ENCODE measurements at regions not wholly inside any gene's neighbourhood (a gene's known extent, or its start where the extent isn't known, plus 50 kb on each side); places are given as distances from the start of the nearest gene placed in this dataset.

GRCh38 chr13:79149210-79149609 lies 256.8 kb downstream of the RBM26 start:
- Histone ChIP-seq H3K27me3 (no peaks in the 10 kb centered on the region), H3K9me3 (no peaks in the 10 kb centered on the region), H3K9ac (no peak overlapping the region), H3K4me1 (no peaks in the 10 kb centered on the region), H3K4me2 (no peak overlapping the region), H3K36me3 (no peaks in the 10 kb centered on the region), H4K20me1 (no peaks in the 10 kb centered on the region), H3K4me3 (no peak overlapping the region), H3K27ac (no peak overlapping the region)
- no peak for TF ChIP-seq Cebpa-rat (IDR thresholded peaks at IDR 0.05)

GRCh38 chr13:79141082-79141481 lies 265.0 kb downstream of the RBM26 start:
- Histone ChIP-seq H3K27me3 (no peaks in the 10 kb centered on the region), H3K9me3 (no peaks in the 10 kb centered on the region), H3K4me3 (no peak overlapping the region), H4K20me1 (no peaks in the 10 kb centered on the region), H3K4me1 (no peaks in the 10 kb centered on the region), H3K36me3 (no peaks in the 10 kb centered on the region), H3K9ac (no peak overlapping the region), H3K4me2 (no peak overlapping the region), H3K27ac (no peak overlapping the region)
- TF ChIP-seq Cebpa-rat (IDR thresholded peaks at IDR 0.05) = no peak

- H3K4me3 ChIP-seq = no peak overlapping the region
- no peak overlapping the region for H3K27ac ChIP-seq
- no peak overlapping the region for H3K9ac ChIP-seq
- no peaks in the 10 kb centered on the region for H3K27me3 ChIP-seq
- H3K4me1 ChIP-seq = no peaks in the 10 kb centered on the region
- no peak overlapping the region for H3K4me2 ChIP-seq
- no peaks in the 10 kb centered on the region for H4K20me1 ChIP-seq
- H3K9me3 ChIP-seq = no peaks in the 10 kb centered on the region
- TF ChIP-seq Cebpa-rat (IDR thresholded peaks at IDR 0.05) = peak; percentile 59; the same call in 1 of the 2 replicates
- H3K36me3 ChIP-seq = no peaks in the 10 kb centered on the region
These were observed 277.9 kb downstream of the RBM26 start for GRCh38 chr13:79128158-79128557.

- H3K4me3 ChIP-seq = no peak overlapping the region
- no peaks in the 10 kb centered on the region for H3K4me1 ChIP-seq
- H3K27ac ChIP-seq = no peak overlapping the region
- no peaks in the 10 kb centered on the region for H3K9me3 ChIP-seq
- no peak overlapping the region for H3K4me2 ChIP-seq
- no peak overlapping the region for H3K9ac ChIP-seq
- no peaks in the 10 kb centered on the region for H3K27me3 ChIP-seq
- H4K20me1 ChIP-seq = no peaks in the 10 kb centered on the region
- H3K36me3 ChIP-seq = no peaks in the 10 kb centered on the region
- no peak for TF ChIP-seq Cebpa-rat (IDR thresholded peaks at IDR 0.05)
These were observed 279.3 kb downstream of the RBM26 start for GRCh38 chr13:79126706-79127105.

- Histone ChIP-seq H3K9ac (no peak overlapping the region), H3K27me3 (no peaks in the 10 kb centered on the region), H3K4me2 (no peak overlapping the region), H3K4me1 (no peaks in the 10 kb centered on the region), H4K20me1 (no peaks in the 10 kb centered on the region), H3K27ac (no peak overlapping the region), H3K36me3 (no peaks in the 10 kb centered on the region), H3K4me3 (no peak overlapping the region), H3K9me3 (no peaks in the 10 kb centered on the region)
- no peak for TF ChIP-seq Cebpa-rat (IDR thresholded peaks at IDR 0.05)
These were observed 281.9 kb downstream of the RBM26 start for GRCh38 chr13:79124183-79124582.

GRCh38 chr13:79121286-79121685 lies 284.8 kb downstream of the RBM26 start:
- Histone ChIP-seq H3K4me2 (no peak overlapping the region), H3K27me3 (no peaks in the 10 kb centered on the region), H3K9ac (no peak overlapping the region), H3K4me1 (no peaks in the 10 kb centered on the region), H3K9me3 (no peaks in the 10 kb centered on the region), H3K4me3 (no peak overlapping the region), H3K36me3 (no peaks in the 10 kb centered on the region), H3K27ac (no peak overlapping the region), H4K20me1 (no peaks in the 10 kb centered on the region)
- TF ChIP-seq Cebpa-rat (IDR thresholded peaks at IDR 0.05) = no peak

GRCh38 chr13:79119578-79120107 lies 286.4 kb downstream of the RBM26 start:
- H3K4me3 ChIP-seq = no peak overlapping the region
- TF ChIP-seq Cebpa-rat (IDR thresholded peaks at IDR 0.05) = no peak
- no peaks in the 10 kb centered on the region for H3K4me1 ChIP-seq
- H3K36me3 ChIP-seq = no peaks in the 10 kb centered on the region
- H3K9ac ChIP-seq = no peak overlapping the region
- H3K4me2 ChIP-seq = no peak overlapping the region
- H4K20me1 ChIP-seq = no peaks in the 10 kb centered on the region
- H3K27ac ChIP-seq = no peak overlapping the region
- H3K27me3 ChIP-seq = no peaks in the 10 kb centered on the region
- no peaks in the 10 kb centered on the region for H3K9me3 ChIP-seq

- no peak for TF ChIP-seq Cebpa-rat (IDR thresholded peaks at IDR 0.05)
- Histone ChIP-seq H3K4me3 (no peak overlapping the region), H3K9me3 (no peaks in the 10 kb centered on the region), H3K27ac (no peak overlapping the region), H3K27me3 (no peaks in the 10 kb centered on the region), H3K36me3 (no peaks in the 10 kb centered on the region), H4K20me1 (no peaks in the 10 kb centered on the region), H3K4me1 (no peaks in the 10 kb centered on the region), H3K4me2 (no peak overlapping the region), H3K9ac (no peak overlapping the region)
These were observed 294.0 kb downstream of the RBM26 start for GRCh38 chr13:79112016-79112415.

- H3K4me2 ChIP-seq = no peak overlapping the region
- H3K27ac ChIP-seq = no peak overlapping the region
- no peak overlapping the region for H3K9ac ChIP-seq
- no peak overlapping the region for H3K4me3 ChIP-seq
- no peaks in the 10 kb centered on the region for H3K9me3 ChIP-seq
- H3K27me3 ChIP-seq = no peaks in the 10 kb centered on the region
- no peaks in the 10 kb centered on the region for H3K4me1 ChIP-seq
- no peaks in the 10 kb centered on the region for H3K36me3 ChIP-seq
- no peaks in the 10 kb centered on the region for H4K20me1 ChIP-seq
- no peak for TF ChIP-seq Cebpa-rat (IDR thresholded peaks at IDR 0.05)
These were observed 297.0 kb downstream of the RBM26 start for GRCh38 chr13:79108914-79109643.

GRCh38 chr13:79098596-79098995 lies 307.5 kb downstream of the RBM26 start:
- Histone ChIP-seq H3K27ac (no peak overlapping the region), H3K9me3 (no peaks in the 10 kb centered on the region), H3K36me3 (no peaks in the 10 kb centered on the region), H3K4me2 (no peak overlapping the region), H3K4me3 (no peak overlapping the region), H3K4me1 (no peaks in the 10 kb centered on the region), H3K27me3 (no peaks in the 10 kb centered on the region), H4K20me1 (no peaks in the 10 kb centered on the region), H3K9ac (no peak overlapping the region)
- no peak for TF ChIP-seq Cebpa-rat (IDR thresholded peaks at IDR 0.05)
